Activated T-cell treated with anti-CD3 and anti-CD28 coated beads for 48 hours (primary cell): ENCODE measurements at regions not wholly inside any gene's neighbourhood (a gene's known extent, or its start where the extent isn't known, plus 50 kb on each side); places are given as distances from the start of the nearest gene placed in this dataset.
A peak's percentile ranks its signal among the peaks of the same experiment; 100 is the strongest.

Source experiments
- DNase-seq: peaks from one replicate; pipeline ENCODE4 v3.0.0-alpha.2; 2020; ENCODE audit warnings: low read depth

DNA sequence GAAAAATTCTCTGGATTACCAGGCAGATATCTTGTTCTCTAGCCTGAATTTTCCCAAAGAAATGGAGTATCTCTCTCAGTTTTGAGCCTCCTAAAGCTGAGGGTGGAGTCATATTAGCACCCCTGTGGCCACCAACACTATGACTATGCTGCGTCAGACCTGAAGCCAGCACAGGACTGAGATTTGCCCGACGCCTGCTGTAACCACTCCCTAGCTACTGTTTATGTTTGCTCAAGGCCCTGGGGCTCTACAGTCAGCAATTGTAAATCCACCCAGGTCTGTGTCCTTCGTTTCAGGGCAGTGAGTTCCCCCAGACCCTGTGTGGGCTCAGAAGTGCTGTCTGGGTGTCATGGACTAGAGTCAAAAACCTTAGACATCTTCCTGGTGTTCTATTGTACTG is 61.4 kb downstream of the ZXDA start:
- DNase-seq: no peak

GRCh38 chrX:57822818-57823217 is 87.4 kb downstream of the ZXDA start:
- DNase-seq: no peak

DNA sequence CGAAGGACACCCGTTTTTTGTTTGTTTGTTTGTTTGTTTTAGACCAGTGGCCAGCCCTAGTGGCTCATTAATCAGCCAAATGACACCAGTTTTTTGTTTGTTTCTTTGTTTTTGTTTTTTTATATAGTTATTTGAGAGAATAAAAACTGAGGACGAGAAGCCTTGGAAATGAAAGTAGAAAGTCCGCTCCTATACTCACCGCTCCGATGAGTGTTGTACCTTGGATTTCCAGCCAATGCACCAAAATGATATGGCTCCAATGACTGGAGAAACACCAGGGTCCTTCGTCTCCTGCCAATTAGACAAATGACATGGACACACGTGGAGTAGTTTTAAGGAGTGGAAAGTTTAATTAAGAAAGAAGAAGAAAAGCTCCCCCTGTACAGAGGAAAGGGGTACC is 87.9 kb downstream of the ZXDA start:
- DNase-seq: no peak

DNA sequence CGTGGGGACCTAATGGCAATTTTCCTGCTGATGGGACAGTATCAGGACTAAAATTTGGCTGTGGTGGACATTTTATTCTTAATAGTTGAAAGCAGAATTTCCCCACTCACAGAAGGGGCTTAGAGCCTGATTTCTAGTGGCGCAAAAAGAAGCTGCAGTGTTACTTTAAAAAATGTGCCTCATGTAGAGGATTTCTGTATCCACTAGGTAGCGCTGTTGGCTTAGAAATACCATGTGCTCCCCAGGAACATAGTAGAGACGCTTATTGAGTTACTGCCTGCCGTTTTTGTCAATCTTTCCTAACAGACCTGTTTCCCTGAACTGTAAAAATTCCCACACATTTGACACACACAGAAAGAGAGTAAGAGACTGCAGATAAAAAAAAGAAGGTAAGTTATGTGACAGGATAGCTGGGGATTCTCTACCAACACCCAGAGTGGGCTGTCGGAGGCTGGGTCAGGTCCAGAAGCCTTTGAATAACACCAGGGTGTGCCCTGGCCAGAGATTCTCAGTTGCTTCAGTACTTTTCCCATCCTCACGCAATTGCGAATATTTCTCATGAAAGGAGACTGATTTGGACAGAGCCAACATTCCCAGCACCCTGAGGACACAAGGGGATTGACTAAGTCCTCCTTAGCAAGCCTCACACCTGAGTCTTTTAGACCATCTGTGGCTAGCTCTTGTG is 88.4 kb downstream of the ZXDA start:
- peak; percentile 0 for DNase-seq

- no peak for DNase-seq
These were observed 93.0 kb downstream of the ZXDA start for GRCh38 chrX:57817302-57817701.

- DNase-seq: no peak
These were observed 92.6 kb upstream of the NLRP2B start for GRCh38 chrX:57772637-57773036.

- DNase-seq: no peak
These were observed 91.6 kb upstream of the NLRP2B start for GRCh38 chrX:57771689-57772088.

- DNase-seq: no peak
These were observed 72.8 kb upstream of the NLRP2B start for GRCh38 chrX:57752866-57753265.

- no peak for DNase-seq
These were observed 61.0 kb upstream of the NLRP2B start for GRCh38 chrX:57741107-57741506.

GRCh38 chrX:57737881-57738280 is 57.8 kb upstream of the NLRP2B start:
- DNase-seq: no peak
